ENCODE measurements at regions not wholly inside any gene's neighbourhood (a gene's known extent, or its start where the extent isn't known, plus 50 kb on each side); places are given as distances from the start of the nearest gene placed in this dataset.

DNA sequence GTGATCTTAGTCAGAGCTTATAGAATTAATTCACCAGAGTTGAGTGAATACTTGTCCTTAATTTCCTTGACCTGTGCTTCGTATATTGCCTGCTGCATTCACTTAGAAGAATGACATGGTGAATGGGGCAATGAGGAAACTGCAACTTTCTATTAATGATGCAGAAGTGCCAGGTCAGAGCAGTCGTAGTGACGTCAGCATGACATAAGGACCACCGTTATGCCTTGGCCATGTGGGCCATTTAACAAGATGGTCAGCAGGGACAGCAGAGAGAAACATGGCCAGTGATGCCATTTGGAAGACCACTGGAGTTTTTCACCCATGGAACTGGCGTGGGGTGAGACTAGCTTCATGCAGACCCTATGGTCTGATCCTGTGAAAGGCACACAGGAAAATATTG is 1469.4 kb upstream of the TMEM132C start:
- DNase-seq (ENCODE audit: low read depth, low spot score) (no peak), ATAC-seq (no peak), FAIRE-seq (no peak)
- H3K9ac ChIP-seq (ENCODE audit: control insufficient read depth, insufficient read depth, low read length): no peak overlapping the region
- no peak overlapping the region for H2AFZ ChIP-seq (ENCODE audit: control insufficient read depth, low read depth, low read length)
- ChIA-PET RAD21 (ENCODE audit: unreplicated experiment) (no interaction called here), POLR2A (interaction anchor here (0.7 kb wide), 1 partner anchor 10 kb away, joined by 4 read pairs; no protein-coding TSS in a partner anchor), SMC1A (ENCODE audit: uncharacterized antibody, unreplicated experiment) (no interaction called here), CTCF (no interaction called here)
- TF ChIP-seq, protein P1, sequence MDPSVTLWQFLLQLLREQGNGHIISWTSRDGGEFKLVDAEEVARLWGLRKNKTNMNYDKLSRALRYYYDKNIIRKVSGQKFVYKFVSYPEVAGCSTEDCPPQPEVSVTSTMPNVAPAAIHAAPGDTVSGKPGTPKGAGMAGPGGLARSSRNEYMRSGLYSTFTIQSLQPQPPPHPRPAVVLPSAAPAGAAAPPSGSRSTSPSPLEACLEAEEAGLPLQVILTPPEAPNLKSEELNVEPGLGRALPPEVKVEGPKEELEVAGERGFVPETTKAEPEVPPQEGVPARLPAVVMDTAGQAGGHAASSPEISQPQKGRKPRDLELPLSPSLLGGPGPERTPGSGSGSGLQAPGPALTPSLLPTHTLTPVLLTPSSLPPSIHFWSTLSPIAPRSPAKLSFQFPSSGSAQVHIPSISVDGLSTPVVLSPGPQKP (IDR thresholded peaks at IDR 0.05; ENCODE audit: low read depth, low read length): no peak
- TF ChIP-seq TAF1 (IDR thresholded peaks at IDR 0.05; ENCODE audit: borderline replicate concordance, low read depth, low read length) (no peak), IRF4 (IDR thresholded peaks at IDR 0.05; ENCODE audit: low read depth, low read length) (no peak), HDAC2 (IDR thresholded peaks at IDR 0.05) (no peak), KAT2A (conservative IDR thresholded peaks at IDR 0.05; ENCODE audit: control insufficient read depth, low read depth, low read length) (no peak), ATF7 (IDR thresholded peaks at IDR 0.05; ENCODE audit: low read depth) (no peak), RBBP5 (conservative IDR thresholded peaks at IDR 0.05) (no peak), JUNB (IDR thresholded peaks at IDR 0.05) (no peak), SMAD1 (IDR thresholded peaks at IDR 0.05; ENCODE audit: low read depth, partially characterized antibody) (no peak), CREB1 (IDR thresholded peaks at IDR 0.05; ENCODE audit: low read depth) (no peak), MYC (IDR thresholded peaks at IDR 0.05; ENCODE audit: insufficient read depth, insufficient read length, insufficient replicate concordance, low read length, severe bottlenecking) (no peak), CREM (IDR thresholded peaks at IDR 0.05; ENCODE audit: low read depth) (no peak), SIX5 (IDR thresholded peaks at IDR 0.05; ENCODE audit: low read depth, low read length, severe bottlenecking) (no peak)
- TF ChIP-seq, protein P2, sequence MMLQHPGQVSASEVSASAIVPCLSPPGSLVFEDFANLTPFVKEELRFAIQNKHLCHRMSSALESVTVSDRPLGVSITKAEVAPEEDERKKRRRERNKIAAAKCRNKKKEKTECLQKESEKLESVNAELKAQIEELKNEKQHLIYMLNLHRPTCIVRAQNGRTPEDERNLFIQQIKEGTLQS (IDR thresholded peaks at IDR 0.05; ENCODE audit: borderline replicate concordance, extremely low read depth, low read depth, low read length): no peak
- TF ChIP-seq, protein P3, sequence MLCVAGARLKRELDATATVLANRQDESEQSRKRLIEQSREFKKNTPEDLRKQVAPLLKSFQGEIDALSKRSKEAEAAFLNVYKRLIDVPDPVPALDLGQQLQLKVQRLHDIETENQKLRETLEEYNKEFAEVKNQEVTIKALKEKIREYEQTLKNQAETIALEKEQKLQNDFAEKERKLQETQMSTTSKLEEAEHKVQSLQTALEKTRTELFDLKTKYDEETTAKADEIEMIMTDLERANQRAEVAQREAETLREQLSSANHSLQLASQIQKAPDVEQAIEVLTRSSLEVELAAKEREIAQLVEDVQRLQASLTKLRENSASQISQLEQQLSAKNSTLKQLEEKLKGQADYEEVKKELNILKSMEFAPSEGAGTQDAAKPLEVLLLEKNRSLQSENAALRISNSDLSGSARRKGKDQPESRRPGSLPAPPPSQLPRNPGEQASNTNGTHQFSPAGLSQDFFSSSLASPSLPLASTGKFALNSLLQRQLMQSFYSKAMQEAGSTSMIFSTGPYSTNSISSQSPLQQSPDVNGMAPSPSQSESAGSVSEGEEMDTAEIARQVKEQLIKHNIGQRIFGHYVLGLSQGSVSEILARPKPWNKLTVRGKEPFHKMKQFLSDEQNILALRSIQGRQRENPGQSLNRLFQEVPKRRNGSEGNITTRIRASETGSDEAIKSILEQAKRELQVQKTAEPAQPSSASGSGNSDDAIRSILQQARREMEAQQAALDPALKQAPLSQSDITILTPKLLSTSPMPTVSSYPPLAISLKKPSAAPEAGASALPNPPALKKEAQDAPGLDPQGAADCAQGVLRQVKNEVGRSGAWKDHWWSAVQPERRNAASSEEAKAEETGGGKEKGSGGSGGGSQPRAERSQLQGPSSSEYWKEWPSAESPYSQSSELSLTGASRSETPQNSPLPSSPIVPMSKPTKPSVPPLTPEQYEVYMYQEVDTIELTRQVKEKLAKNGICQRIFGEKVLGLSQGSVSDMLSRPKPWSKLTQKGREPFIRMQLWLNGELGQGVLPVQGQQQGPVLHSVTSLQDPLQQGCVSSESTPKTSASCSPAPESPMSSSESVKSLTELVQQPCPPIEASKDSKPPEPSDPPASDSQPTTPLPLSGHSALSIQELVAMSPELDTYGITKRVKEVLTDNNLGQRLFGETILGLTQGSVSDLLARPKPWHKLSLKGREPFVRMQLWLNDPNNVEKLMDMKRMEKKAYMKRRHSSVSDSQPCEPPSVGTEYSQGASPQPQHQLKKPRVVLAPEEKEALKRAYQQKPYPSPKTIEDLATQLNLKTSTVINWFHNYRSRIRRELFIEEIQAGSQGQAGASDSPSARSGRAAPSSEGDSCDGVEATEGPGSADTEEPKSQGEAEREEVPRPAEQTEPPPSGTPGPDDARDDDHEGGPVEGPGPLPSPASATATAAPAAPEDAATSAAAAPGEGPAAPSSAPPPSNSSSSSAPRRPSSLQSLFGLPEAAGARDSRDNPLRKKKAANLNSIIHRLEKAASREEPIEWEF (IDR thresholded peaks at IDR 0.05; ENCODE audit: insufficient replicate concordance, low read depth, low read length): no peak
- TF ChIP-seq, protein P4, sequence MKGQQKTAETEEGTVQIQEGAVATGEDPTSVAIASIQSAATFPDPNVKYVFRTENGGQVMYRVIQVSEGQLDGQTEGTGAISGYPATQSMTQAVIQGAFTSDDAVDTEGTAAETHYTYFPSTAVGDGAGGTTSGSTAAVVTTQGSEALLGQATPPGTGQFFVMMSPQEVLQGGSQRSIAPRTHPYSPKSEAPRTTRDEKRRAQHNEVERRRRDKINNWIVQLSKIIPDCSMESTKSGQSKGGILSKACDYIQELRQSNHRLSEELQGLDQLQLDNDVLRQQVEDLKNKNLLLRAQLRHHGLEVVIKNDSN (IDR thresholded peaks at IDR 0.05; ENCODE audit: borderline replicate concordance, extremely low read length, insufficient read depth, low read depth, low read length): no peak
- no peaks in the 10 kb centered on the region for H3K36me3 ChIP-seq (ENCODE audit: control insufficient read depth in 2 of 2, insufficient read depth in 2 of 2, low read length in 1 of 2)
- BruUV-seq (replicated peaks): no TSS peak
- in situ Hi-C loops (cut with MboI) (no loop called here), intact Hi-C loops (cut with micrococcal nuclease; ENCODE audit: unreplicated experiment) (no loop called here)
- no peaks in the 10 kb centered on the region for H4K20me1 ChIP-seq (ENCODE audit: control insufficient read depth, insufficient read depth)
- no peaks in the 10 kb centered on the region for H3K79me2 ChIP-seq (ENCODE audit: control insufficient read depth, insufficient read depth, low read length)
- 37% methylated on average over 5 of the region's 5 CpGs for WGBS (ENCODE audit: insufficient coverage, insufficient replicate concordance, low lambda C conversion rate, missing lambda C conversion rate)
- H3K27ac ChIP-seq (ENCODE audit: control insufficient read depth, insufficient read depth): no peak overlapping the region
- H3K4me3 ChIP-seq: no peak overlapping the region
- no peaks in the 10 kb centered on the region for H3K27me3 ChIP-seq (replicated peaks in 1 of 2; ENCODE audit: control insufficient read depth in 2 of 2, insufficient read depth in 2 of 2, low read length in 1 of 2)
- no peaks in the 10 kb centered on the region for H3K9me3 ChIP-seq (replicated peaks; ENCODE audit: control insufficient read depth, insufficient read depth, low read length)
- H3K4me2 ChIP-seq (ENCODE audit: control insufficient read depth, insufficient read depth): no peak overlapping the region
- H3K4me1 ChIP-seq (ENCODE audit: control insufficient read depth, insufficient read depth, low read length): no peaks in the 10 kb centered on the region
